CD4-positive, alpha-beta T cell treated with Interleukin-2 at 100 ng/mL for 4 hours (primary cell): ENCODE measurements at regions not wholly inside any gene's neighbourhood (a gene's known extent, or its start where the extent isn't known, plus 50 kb on each side); places are given as distances from the start of the nearest gene placed in this dataset.

Source experiments
- DNase-seq: peaks from one replicate; pipeline ENCODE4 v3.0.0-alpha.2; 2020; ENCODE audit warnings: low spot score

DNA sequence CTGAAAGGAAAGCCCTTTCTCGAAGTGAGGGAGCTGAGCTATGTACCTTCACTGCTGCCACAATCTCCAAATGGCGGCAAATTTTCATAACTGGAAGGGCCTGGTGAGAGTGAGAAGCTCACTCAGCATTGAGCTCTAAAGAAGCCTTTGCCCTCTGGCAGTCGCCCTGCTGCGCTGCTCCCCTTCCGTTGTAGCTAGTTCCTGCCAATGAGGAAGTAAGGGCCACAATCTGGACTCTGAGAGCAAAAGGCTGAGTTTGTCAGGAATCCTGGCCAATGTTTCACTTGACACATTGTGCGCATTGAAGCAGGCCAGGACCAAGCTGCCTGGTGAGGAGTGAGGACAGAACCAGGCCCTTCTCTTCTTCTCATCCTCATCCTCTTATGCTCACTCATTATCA is 579.5 kb downstream of the PDCD6IP start:
- DNase-seq = no peak

- DNase-seq = no peak
Observed at GRCh38 chr3:34381243-34381642, 582.8 kb downstream of the PDCD6IP start.

- DNase-seq = no peak
Observed at GRCh38 chr3:34382859-34383258, 584.4 kb downstream of the PDCD6IP start.

- DNase-seq = no peak
Observed at GRCh38 chr3:34386309-34386708, 587.9 kb downstream of the PDCD6IP start.

DNA sequence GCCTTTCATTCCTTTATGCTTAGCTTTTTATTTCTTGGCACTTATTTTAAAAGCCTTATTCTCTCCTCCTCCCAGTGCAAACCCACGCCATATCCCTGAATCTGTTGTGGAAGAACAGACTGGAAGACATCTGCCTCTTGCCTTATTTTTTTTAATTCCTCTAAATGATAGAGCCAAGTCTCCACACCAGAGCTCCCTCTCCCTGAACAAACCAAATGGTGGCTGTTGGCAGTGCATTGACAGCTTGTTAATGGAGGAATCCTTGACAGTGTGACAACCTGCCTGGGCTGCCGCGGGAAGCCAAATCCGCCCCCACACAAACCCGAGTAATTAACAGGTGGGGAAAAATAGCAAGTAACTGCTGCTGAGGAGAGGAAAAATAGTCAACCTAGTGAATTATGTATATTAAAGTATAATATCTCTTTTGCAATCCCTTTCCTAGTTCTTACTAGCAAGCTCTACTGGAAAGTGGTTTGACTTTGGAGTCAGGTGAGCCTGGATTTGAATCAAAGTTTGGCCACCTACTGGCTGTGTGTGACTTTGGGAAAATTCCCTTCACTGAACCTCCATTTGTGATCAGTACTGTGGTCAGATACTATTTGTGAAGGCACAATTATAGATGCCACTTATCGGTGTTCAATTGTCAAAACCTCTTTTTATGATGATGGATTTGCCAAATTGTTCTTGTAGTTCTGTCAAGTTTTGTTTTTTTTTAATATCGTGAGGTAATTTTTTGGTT is 589.6 kb downstream of the PDCD6IP start:
- no peak for DNase-seq

DNA sequence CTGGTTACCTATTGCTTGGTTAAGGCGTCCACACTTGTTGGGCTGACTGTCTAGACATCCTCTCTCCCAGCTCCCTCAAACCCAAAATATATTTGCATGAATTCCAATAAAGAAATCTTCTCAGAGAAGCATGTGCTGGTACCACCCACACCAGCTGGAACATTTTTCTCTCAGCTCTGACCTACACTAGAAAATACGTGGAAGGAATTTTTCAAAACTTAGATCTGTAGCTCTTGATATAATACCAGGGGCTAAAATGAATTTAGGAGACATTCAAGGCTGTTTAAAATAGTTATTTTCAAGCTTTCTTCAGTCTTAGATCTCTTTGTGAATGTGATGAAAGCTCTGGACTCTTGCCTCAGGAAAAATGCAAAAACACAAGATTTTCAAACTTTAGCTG is 590.4 kb downstream of the PDCD6IP start:
- DNase-seq = no peak

GRCh38 chr3:34394978-34395748 is 596.7 kb downstream of the PDCD6IP start:
- no peak for DNase-seq

- DNase-seq = no peak
Observed at GRCh38 chr3:34396288-34396687, 597.9 kb downstream of the PDCD6IP start.

GRCh38 chr3:34396956-34397355 is 598.5 kb downstream of the PDCD6IP start:
- DNase-seq = no peak

DNA sequence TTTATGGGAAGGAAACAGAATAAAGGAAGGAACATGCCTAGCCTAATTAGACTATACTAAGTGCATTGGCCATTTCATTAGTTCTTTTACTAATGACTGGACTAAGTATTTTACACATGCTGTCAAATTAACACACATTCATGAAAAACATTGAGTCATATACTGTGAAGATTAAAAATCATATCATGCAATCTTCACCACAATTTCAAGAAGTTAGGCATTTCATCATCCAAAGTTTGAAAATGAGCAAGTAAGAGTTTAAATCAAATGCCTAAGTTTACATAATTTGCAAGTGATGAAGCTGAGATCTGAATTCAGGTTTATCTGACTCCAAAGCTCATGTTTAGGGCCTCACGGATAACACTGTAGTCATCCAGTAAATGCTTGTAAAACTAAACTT is 601.0 kb downstream of the PDCD6IP start:
- no peak for DNase-seq

GRCh38 chr3:34405159-34405558 is 606.7 kb downstream of the PDCD6IP start:
- DNase-seq = no peak

DNA sequence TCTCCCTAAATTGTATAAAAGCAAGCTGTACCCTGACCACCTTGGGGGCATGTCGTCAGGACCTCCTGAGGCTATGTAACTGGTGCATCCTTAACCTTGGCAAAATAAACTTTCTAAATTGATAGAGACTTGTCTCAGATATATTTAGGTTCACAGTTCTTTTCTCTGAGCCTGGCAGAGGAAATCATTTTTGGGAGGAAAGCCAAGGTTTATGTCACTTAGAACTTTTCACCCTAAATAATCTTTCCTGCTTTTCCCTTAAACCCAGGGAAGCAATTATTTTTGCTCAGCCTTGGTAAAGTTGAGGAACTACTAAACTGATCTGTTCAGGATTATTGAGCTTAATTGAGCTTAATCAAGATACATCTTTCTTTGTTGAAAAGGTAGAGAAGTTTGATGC is 608.9 kb downstream of the PDCD6IP start:
- no peak for DNase-seq

GRCh38 chr3:34408088-34408487 is 609.7 kb downstream of the PDCD6IP start:
- DNase-seq = no peak

DNA sequence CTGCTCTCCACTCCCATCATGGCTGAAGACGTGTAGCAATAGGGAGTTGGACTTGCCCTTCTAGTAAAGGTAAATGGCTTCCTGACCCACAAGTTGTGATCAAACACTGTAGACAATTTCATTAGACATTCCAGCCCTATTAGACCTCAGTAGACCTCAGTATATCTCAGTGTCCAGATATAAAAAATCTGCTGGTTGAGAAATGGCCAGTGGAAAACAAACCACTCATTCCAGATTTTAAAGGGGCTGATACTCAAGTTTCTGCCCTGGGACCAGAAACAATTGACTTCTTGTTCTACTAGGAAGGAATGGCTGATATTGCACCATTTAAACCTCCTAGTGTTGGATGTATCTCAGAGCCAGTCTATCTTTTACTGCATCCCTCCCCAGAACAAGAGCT is 613.2 kb downstream of the PDCD6IP start:
- DNase-seq = no peak

- no peak for DNase-seq
Observed at GRCh38 chr3:34419801-34420200, 621.4 kb downstream of the PDCD6IP start.

- DNase-seq = no peak
Observed at GRCh38 chr3:34421762-34422161, 623.3 kb downstream of the PDCD6IP start.

DNA sequence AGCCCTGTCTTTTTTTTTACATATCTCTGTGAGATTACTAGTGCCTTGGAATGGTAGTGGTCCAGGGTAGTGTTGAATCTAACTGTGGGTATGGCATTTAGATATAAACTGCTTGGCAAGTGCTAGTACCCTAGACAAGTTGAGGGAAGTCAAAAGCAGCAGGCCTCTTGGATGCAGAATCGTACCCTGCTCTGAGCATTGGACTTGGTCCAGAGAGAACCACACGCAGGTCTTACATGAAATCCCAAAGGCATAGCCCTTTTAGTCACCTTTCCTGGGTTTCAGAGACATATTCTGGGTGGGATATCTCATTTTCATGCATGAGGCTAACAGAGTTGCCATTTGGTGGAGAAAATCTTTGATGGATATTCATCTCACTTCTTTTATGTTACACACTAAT is 641.4 kb downstream of the PDCD6IP start:
- no peak for DNase-seq

DNA sequence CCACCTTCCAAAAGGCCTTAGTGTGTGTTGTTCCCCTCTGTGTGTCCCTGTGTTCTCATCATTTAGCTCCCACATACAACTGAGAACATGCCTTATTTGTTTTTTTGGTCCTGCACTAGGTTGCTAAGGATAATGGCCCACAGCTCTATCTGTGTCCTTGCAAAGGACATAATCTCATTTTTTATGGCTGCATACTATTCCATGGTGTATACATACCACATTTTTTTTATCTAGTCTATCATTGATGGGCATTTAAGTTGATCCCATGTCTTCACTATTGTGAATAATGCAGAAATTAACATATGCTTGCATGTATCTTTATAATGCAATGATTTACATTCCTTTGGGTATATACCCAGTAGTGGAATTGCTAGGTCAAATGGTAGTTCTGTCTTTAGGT is 645.7 kb downstream of the PDCD6IP start:
- no peak for DNase-seq

- no peak for DNase-seq
Observed at GRCh38 chr3:34449305-34449704, 650.9 kb downstream of the PDCD6IP start.

- DNase-seq = no peak
Observed at GRCh38 chr3:34463414-34463813, 665.0 kb downstream of the PDCD6IP start.

DNA sequence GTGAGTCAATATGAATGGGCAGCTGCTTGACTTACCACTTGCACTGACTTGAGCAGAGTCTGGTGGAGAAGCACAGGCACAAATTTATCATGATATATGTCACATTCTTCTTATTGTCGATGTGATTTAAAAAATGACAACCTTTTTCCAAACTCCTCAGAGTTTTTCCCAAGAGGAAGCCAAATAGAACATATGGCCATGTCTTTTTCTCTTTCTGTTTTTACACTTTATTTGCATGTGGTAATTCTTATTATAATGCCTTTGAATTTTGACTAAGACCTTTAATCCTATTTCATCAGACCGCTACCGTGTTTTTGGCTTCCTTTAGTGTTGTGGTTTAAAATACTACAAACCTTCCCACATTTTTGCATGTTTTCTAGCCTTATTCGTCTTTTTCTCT is 666.2 kb downstream of the PDCD6IP start:
- no peak for DNase-seq

GRCh38 chr3:34475851-34476250 is 677.4 kb downstream of the PDCD6IP start:
- no peak for DNase-seq

GRCh38 chr3:34483311-34483887 is 685.0 kb downstream of the PDCD6IP start:
- no peak for DNase-seq
